ENCODE measurements at regions not wholly inside any gene's neighbourhood (a gene's known extent, or its start where the extent isn't known, plus 50 kb on each side); places are given as distances from the start of the nearest gene placed in this dataset.
"Not testable (repeated sequence)": the region's sequence is repeated elsewhere in the genome, so short reads cannot be mapped to it uniquely, and the experiment has no call there.

DNA sequence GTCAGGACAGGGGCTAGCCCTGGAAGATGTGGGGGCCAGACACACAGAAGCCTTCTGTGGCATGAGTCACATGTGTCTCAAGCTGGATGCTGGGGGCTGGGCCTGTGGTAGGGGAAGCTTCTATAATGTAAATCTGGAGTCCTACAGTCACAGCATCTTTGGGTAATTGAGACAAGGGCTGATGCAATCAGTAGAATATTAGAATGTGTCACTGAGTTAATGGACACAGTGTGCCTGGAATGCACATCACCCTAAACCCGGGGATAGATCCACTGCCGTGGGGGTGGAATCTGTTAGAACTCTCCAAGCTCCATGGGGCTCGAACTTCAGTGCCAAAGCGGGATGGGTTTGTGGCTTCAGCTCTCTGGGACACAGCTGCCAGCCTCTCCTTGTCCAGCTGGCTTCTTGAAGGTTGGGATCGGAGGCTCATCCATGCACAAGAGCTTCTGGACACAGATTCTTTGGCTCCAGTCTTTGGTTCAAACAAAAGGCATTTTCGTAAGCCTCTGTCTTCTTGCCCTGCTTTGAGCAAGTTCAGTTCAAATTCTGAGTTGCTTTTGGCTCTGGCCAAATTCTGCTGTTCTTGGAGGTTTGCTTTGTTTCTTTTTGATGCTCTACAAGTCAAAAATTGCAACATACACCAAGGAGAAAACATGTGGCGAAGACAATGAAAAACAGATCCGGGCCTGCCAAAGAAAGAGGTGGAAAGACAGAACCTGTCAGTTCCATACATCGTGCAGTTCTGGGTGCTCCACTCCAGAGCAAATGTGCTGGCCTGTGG is 194.8 kb upstream of the ZNF32 start:
- H3K4me3 ChIP-seq (ENCODE audit: low read depth, low read length) = no peak overlapping the region

DNA sequence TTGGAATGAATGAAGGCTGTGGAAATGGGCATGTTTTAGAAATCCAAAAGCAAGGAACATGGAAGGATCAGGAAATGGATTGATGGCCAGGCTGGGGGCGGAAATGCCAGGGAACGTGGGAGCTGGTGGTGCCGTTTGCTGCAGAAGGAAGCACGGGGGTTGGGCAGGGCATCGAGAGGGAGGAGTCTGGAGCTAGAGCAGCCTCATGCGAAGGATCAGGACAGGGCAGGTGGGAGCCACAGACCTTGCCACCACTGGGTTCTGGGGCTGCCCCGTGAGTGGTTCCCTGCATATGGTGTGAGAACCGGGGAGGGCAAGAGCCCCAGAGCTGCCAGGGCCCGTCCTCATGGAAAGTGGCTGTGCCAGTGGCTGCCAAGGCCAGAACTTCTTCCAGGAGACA is 193.8 kb upstream of the ZNF32 start:
- H3K4me3 ChIP-seq (ENCODE audit: low read depth, low read length) = no peak overlapping the region

DNA sequence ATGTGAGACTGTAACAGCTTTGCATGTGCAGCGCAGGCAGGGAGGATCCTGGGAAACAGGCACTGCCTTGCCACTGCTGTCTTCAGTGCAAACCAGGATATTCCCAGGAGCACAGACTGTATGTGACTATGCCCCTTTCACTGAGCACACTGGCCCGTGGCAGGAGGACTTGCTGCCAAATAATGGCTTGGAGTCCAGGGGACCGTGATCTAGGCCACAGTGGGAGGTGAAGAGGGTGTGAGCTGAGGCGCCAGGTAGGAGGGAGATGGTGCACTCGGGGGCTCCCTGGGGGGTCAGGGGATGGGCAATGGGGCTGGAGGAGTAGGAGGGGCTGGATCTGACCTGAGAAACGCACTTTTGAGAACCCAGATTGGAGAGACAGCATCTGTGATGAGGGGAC is 193.4 kb upstream of the ZNF32 start:
- H3K4me3 ChIP-seq (ENCODE audit: low read depth, low read length) = no peak overlapping the region

DNA sequence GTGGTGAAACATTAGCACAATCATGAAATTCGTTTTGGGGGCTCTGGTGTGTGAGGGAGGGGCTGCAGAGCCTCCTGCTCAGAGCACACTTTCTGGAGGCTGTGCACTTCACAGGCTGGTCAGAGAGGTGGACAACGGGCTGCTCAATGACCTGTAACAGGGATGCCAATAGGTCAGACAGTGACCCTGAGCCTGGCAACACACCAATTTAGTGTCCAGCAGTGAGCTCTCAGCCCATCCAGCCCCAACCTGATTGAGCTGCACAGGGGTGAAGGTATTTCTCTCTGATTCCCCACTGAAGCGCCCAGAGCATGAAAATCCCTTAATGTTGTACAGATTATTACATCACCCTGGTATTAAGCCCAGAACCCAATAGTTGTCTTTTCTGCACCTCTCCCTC is 191.3 kb upstream of the ZNF32 start:
- H3K4me3 ChIP-seq (ENCODE audit: low read depth, low read length) = no peak overlapping the region

DNA sequence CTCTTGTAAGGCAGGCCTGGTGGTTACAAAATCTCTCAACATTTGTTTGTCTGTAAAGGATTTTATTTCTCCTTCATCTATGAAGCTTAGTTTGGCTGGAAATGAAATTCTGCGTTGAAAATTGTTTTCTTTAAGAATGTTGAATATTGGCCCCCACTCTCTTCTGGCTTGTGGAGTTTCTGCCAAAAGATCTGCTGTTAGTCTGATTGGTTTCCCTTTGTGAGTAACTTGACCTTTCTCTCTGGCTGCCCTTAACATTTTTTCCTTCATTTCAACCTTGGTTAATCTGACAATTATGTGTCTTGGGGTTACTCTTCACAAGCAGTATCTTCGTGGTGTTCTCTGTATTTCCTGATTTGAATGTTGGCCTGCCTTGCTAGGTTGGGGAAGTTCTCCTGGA is 186.1 kb upstream of the ZNF32 start:
- H3K4me3 ChIP-seq (ENCODE audit: low read depth, low read length) = not testable (repeated sequence)

DNA sequence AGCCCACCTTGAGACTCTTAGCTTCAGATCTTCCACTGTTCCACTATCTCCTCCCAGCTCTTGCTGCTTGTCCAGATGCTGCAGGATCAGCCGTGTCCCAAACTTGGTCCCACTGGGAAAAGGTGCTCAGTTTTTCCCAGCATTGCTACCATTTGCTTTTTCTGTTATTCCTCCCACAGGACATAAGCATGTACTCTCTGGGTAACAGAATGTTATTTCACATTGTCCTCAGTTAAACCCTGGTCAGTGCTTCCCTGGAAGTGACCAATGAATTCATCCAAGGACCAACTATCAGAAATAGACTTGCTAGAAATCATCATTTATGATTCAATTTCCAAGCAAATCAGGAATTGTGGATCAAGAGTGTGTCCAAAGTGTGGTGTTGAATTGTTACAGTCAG is 179.2 kb upstream of the ZNF32 start:
- H3K4me3 ChIP-seq (ENCODE audit: low read depth, low read length) = no peak overlapping the region

DNA sequence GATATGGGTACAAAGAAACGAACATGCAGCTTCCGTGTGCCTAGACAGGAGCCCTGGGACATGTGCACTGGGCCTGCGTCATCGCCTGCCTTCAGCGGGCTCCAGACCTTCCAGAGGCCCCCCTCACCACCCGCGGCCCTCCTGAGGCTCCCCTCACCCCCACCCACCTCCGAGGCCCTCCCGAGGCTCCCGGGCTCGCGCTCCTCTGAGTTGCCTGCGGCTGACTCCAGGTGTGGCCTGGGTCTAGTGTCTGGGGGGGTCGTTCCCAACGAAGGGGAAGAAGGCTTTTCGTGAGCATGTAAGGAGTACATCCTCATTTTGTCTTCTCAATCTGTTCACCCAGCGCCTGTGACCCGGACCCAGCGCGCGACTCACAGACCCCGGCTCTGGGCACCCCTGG is 177.3 kb upstream of the ZNF32 start:
- no peak overlapping the region for H3K4me3 ChIP-seq (ENCODE audit: low read depth, low read length)

DNA sequence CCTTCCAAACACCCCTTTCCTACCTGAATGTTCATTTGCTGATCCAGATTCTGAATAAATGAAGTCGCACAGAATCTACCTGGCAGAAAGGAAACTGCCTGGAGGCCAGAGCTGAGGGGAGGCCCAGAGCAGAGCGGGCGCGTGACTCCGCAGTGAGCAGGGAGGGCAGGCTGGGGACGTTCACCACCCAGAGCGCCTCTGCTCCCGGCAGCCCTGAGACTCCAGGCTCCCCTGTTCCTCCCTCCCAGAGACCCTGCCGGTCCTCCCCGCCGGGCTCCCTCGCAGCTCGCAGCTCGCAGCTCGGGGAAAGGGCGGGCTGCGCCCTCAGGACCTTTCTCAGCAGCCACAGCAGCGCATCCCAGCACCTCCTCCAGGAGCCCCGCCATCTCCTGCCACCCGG is 176.7 kb upstream of the ZNF32 start:
- H3K4me3 ChIP-seq (ENCODE audit: low read depth, low read length) = no peak overlapping the region

DNA sequence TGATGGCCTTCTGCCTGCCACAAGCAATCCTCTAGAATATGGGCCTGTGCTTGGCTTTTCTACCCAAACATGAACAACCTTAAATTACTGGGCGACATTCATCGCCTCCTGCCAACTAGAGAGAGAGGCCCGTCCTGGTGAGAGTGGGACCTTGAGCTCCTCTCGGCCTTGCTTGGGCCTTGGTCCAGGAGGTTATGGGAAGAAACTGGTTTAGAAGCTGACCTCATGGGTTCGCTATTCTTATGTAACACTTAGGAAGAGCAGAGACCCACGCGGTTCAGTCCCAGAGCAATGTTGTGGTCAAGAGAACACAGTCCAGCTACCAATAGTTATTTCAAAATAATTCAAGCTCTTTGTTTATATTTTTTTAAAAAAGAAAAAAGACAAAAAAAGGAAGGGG is 176.3 kb upstream of the ZNF32 start:
- no peak overlapping the region for H3K4me3 ChIP-seq (ENCODE audit: low read depth, low read length)

DNA sequence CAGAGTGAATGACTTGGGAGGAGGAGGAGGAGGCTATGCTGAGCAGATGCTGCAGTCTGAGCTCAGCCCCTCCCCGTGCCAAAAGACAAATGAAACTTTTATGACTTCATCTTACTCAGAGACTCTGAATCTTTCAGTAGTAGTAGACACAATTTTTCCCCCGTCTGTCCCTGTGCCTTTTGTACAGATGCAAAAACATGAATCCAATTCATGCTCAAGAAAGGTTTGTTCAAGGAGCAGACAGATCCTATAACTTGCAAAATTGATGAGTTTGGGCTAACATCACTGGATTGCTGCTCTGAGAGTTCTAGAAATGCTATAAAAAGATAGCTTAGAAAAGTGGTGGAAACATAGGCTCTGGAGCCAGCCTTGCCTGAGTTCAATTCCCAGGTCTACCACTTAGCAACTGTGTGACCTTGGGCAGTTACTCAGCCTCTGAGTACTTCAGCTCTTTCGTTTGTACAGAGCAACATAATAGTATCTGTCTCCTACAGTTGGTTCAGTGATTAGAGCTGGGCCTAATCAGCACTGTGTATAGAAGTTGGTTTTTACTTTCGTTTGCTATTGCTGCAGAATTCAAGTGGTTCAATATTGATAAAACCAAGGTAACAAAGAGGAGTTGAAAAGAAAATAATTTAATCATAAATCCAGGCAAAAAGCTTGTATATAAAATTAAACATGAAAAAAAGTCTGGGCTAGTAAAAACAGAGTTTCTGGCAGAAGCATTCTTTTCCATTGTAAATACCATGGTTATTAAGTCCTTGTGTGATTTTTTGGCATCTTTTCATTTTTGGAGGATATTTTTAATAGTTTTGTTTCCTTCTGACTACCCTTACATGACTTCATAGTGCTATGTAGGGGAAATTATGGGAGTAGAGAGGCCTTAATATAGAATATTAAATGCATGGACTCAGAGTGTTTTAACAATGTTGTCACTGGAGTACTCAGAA is 174.2 kb upstream of the ZNF32 start:
- H3K4me3 ChIP-seq (ENCODE audit: low read depth, low read length) = no peak overlapping the region

DNA sequence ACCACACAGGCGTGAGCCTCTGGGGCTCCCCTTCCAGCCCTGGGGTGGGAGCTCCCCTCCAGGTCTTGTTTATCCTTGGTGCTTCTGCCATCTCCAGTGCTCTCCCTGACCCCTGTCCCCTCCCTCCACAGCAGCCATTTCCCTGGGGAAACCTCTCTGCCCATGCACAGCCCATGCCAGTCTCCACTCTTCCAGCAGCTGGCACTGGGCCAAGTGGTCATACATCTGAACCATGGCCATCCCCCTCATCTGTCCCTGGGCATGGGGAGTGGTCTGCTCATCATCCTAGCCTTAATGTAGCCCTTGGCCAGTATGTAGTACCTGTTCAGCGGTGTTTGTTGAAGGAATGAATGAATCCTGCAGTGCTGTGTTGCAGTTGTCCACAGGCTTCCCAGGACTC is 172.4 kb upstream of the ZNF32 start:
- H3K4me3 ChIP-seq (ENCODE audit: low read depth, low read length) = no peak overlapping the region

DNA sequence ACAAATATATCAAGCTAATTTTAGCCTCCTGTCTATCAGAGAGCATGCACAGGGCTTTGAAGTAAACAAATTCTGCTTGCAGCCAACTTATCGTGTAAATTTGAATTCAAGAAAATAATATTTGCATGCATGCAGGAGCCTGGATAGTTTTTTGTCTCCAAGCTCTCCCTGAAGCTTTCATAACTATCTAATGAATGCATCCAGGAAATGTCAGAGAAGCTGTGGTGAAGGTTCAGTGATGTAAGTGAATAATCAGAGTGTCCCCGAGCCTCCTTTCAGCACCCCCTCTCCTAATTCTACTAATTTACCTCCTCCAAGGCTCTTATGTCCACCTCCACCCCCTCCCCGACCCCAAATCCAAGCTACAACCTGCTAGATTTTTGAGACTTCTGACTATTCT is 172.0 kb upstream of the ZNF32 start:
- H3K4me3 ChIP-seq (ENCODE audit: low read depth, low read length) = no peak overlapping the region

DNA sequence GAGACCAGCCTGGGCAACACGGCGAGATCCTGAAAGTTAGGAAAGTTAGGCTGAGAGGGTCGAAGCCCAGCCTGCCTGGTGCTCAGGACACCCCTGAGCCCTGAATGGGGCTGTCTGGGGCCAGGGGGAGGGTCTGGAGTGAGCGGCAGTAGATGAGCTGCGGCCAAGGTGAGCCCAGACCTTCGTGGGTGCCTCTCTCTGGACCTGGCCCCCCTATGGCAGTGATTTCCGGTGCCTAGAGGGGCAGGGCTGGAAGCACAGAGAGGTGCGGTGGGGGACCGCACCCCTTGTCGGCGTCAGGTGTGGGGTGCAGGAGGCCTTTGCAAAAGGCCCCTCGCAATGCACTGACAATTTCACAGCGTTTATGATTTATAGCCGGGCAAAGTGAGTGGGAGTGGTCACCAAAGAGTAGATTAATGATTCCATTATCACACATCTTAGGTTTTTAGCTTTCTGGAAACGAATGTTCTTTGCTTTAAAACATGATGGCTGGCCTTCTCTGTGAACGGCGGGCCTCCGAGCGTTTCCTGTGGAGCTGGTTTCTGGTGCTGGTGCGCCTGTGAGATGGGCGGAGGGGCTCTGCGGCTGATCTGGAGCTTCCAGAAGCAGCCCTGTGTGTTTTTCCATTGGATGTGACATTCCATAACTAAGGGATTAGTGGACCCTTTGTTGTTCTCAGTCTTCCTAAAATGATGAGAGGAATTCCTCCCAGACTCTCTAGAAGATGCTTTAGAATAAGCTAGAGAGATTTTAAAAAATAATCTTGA is 171.0 kb upstream of the ZNF32 start:
- no peak overlapping the region for H3K4me3 ChIP-seq (ENCODE audit: low read depth, low read length)

DNA sequence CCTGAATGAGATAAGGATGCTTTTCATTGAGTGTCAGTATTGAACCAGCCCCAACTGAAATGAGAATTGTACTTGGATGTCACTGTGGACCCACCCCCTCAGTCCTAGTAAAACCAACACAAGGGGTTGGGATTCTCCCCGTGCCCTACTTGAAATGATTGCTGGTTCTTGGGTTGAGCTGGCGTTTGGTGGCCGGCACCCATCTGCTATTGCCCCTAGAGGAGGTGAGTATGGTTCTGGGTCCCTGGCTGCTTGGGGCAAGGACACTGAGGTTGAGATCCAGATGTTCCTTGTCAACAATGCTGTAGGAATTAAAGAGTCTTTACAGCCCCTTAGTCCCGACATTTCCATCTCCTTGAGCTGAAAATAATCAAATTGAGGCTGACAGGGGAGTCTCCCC is 170.0 kb upstream of the ZNF32 start:
- H3K4me3 ChIP-seq (ENCODE audit: low read depth, low read length) = no peak overlapping the region

DNA sequence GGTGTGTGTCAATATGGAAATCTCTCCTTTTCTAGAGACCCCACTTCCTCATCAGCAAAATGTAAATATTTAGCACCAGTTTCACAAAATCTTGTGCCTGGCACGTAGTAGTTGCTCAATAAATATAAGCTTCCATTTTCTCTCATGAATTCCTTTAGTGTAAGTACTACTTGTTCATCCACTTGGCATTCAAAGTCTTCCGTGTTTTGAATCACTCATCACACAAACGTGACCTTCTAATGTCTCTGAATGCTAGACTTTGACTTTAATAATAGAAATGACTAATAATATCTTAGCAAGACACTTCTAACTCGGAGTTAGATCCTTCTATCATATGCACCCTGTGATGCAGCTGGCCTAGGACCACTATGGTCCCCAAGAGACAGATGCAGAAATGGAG is 168.7 kb upstream of the ZNF32 start:
- H3K4me3 ChIP-seq (ENCODE audit: low read depth, low read length) = no peak overlapping the region

DNA sequence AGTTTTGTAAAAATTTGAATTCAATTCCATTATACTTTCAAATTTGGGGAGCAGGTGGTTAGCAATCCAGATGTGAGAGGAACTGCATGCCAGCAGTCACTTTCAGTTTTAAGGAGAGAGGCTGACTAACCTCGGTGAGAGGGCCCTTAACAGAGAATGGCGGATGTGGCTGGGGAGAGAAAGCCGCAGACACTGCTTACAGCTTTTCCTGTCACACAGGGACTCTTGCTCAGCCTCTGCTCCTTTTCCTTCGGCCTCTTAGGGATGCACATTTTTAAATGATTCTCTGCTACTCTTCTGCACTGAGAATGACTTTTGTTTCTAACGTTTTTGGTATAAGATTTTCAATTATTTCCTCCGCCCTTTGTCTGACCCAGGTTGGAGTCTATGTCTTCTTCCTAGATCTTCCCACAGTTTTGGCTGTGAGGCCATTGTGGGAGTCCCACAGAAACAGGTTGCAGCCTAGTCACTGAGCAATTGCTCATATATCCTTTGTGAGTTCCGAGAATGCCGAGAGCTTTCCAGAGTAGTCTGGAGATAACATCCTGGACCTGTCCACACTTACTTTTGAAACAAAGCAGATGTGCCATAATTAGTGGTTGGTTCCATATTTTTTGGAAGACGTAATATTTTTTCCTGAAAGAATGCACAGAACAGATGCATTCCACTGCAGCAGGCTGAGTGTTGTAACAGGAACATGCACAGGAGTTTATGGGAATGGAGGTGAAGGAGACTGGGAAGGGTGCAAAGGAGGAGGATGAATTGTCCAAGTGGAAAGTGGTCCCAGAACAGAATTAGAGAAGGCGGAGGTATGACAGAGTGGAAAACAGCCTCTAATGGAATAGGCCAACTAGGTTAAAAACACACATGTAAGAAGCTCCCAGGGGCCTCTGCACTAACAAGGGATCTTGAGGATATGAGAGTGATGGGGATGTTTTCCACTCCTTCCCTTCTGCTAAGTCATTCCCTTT is 168.0 kb upstream of the ZNF32 start:
- H3K4me3 ChIP-seq (ENCODE audit: low read depth, low read length) = no peak overlapping the region

DNA sequence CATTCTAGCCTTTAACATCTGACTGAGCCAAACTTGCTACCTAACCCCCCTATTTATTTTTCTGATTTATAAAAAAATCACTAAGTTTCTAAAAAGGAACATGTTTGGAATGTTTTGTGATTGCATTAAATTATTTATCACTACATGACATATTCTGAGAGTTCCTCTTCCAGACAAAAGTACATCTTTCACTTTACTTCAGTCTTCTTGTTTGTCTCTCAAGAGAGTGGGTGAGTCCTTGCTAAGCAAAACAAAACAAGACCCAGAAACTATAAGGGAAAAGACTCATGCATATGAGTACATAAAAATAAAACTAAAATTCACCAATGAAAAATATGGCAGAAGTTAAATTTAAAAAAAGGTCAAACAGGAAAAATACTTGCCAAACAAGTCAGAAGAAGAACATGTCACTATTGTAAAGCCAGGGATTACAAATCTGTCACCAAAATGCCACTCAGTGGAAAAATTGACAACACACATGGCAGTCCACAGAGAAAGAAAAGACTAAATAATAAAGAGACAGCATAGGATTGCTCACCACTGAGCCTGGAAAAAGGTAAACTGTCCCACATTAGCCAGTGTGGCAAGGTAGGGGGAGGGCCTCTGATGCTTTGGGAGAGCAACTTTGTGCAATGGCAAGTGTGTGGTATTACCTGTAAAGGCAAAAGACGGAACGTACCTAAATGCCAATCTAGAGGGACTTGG is 166.7 kb upstream of the ZNF32 start:
- H3K4me3 ChIP-seq (ENCODE audit: low read depth, low read length) = no peak overlapping the region

DNA sequence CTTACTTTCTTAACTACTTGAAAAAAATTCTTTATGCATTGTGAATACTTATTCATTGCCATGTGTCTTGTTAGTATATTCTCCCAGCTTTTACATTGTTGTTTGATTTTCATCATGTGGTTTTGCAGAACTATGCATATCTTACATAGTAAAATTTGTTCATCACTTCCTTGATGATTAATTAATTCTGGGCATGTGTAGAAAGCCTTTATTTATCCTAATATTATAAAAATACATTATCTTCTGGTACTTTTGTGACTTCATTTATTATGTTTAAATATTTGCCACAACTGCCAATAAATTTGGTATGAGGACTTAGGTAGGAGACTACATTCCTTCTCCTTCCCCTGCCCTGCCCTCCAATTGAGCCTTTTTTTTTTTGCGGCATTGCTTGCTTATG is 166.0 kb upstream of the ZNF32 start:
- H3K4me3 ChIP-seq (ENCODE audit: low read depth, low read length) = no peak overlapping the region

DNA sequence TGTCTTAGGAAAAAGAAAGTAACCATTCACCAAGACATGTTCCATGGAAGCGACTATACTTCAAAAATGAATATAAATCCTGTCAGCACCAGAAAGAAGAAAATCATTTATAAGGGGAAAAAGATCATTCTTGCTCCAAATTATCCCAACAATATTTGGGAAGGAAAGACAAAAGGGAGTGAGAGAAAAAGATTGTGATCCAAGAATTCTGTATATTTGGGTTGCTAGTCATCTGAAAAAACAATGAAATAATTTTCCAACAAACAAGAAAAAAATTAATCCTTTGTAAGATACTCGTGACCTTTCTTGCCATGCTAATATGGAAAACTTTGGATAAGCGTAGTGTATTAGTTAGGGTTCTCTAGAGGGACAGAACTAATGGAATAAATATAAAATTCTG is 163.2 kb upstream of the ZNF32 start:
- no peak overlapping the region for H3K4me3 ChIP-seq (ENCODE audit: low read depth, low read length)

All from iPS-11a (cell line).